Endothelial cell of umbilical vein (primary cell): ENCODE measurements at regions not wholly inside any gene's neighbourhood (a gene's known extent, or its start where the extent isn't known, plus 50 kb on each side); places are given as distances from the start of the nearest gene placed in this dataset.
A peak's percentile ranks its signal among the peaks of the same experiment; 100 is the strongest.

Source experiments
- BruUV-seq: library from RNA; stranded (reverse); fragments of 400-500 nt; replicated peaks from 2 replicates; lab custom pipeline; 2021; lab: Mats Ljungman, UMichigan
- CTCF ChIA-PET: fragments of 300-600, 350-600 bp; sonication (Branson Sonifier 250); formaldehyde crosslinking; loops from one replicate; lab custom pipeline; 2021; ENCODE audit warnings: antibody characterized with exemption, inconsistent platforms; lab: Charles Lee
- POLR2A ChIA-PET: fragments of 300-600, 350-600 bp; sonication (Branson Sonifier 250); formaldehyde crosslinking; loops from one replicate; lab custom pipeline; 2021; ENCODE audit warnings: antibody characterized with exemption, inconsistent platforms; lab: Charles Lee
- DNase-seq: peaks from one replicate; pipeline ENCODE4 v3.0.0-alpha.2; 2011; ENCODE audit warnings: low read depth, low spot score
- FAIRE-seq: peaks from 2 replicates; lab custom pipeline; 2011; peaks lifted over from hg19 to GRCh38; lab: Jason Lieb, UNC
- H2AFZ ChIP-seq: 2 replicates; pipeline ENCODE4 v1.6.0; 2012; ENCODE audit warnings: low read depth, low read length, control low read depth, inconsistent platforms
- H3K27ac ChIP-seq: 2 replicates; pipeline ENCODE4 v1.5.1; 2011; ENCODE audit warnings: low read depth, mild to moderate bottlenecking, control low read depth, low read length, moderate library complexity; ENCODE audit not compliant: insufficient read depth
- H3K27me3 ChIP-seq, 2 experiments: 2 replicates each; pipeline versions ENCODE4 v1.6.0 to v1.6.1; 2011; ENCODE audit warnings: low read length in 2 of 2, mixed read lengths in 1 of 2; ENCODE audit not compliant: control insufficient read depth in 2 of 2, insufficient read depth in 2 of 2
- H3K36me3 ChIP-seq, 2 experiments: 2 replicates in 1 of 2; 3 replicates in 1 of 2; pipeline ENCODE4 v1.5.1; 2011; ENCODE audit warnings: low read length in 2 of 2, mild to moderate bottlenecking in 1 of 2, moderate library complexity in 1 of 2; ENCODE audit not compliant: control insufficient read depth in 2 of 2, insufficient read depth in 2 of 2; ENCODE audit errors: extremely low read depth in 1 of 2
- H3K4me1 ChIP-seq: 3 replicates; pipeline ENCODE4 v1.5.1; 2011; ENCODE audit warnings: mild to moderate bottlenecking, low read length; ENCODE audit not compliant: control insufficient read depth, insufficient read depth; ENCODE audit errors: extremely low read depth
- H3K4me2 ChIP-seq: 2 replicates; pipeline ENCODE4 v1.6.1; 2011; ENCODE audit warnings: low read length, control low read depth, mixed read lengths; ENCODE audit not compliant: insufficient read depth
- H3K4me3 ChIP-seq, 3 experiments: fragments of 200-600 bp in 1 of 3; sonication (generic), shearing (Covaris generic) in 1 of 3; replicated peaks in 1 of 3; 2 replicates each; pipeline ENCODE4 v1.5.1; 2011 to 2016; ENCODE audit warnings: control low read depth in 3 of 3, low read length in 3 of 3, mild to moderate bottlenecking in 2 of 3, inconsistent platforms in 1 of 3, low read depth in 1 of 3, moderate library complexity in 1 of 3; ENCODE audit not compliant: insufficient read depth in 1 of 3
- H3K79me2 ChIP-seq: 2 replicates; pipeline ENCODE4 v1.6.0; 2012; ENCODE audit warnings: low read length, inconsistent platforms; ENCODE audit not compliant: control insufficient read depth, insufficient read depth
- H3K9ac ChIP-seq: replicated peaks from 2 replicates; pipeline ENCODE3; 2011; ENCODE audit warnings: low read length, control low read depth; ENCODE audit not compliant: insufficient read depth; ENCODE audit errors: extremely low read depth
- H3K9me1 ChIP-seq: replicated peaks from 3 replicates; pipeline ENCODE4 v1.6.0; 2011; ENCODE audit warnings: mild to moderate bottlenecking, low read length; ENCODE audit not compliant: control insufficient read depth, insufficient read depth; ENCODE audit errors: extremely low read depth
- H3K9me3 ChIP-seq: replicated peaks from 2 replicates; pipeline ENCODE4 v1.5.1; 2012; ENCODE audit warnings: low read length, inconsistent platforms; ENCODE audit not compliant: control insufficient read depth, insufficient read depth
- H4K20me1 ChIP-seq: replicated peaks from 2 replicates; pipeline ENCODE3; 2011; ENCODE audit warnings: mild to moderate bottlenecking, low read length; ENCODE audit not compliant: control insufficient read depth, insufficient read depth; ENCODE audit errors: extremely low read depth
- EZH2 ChIP-seq: IDR thresholded peaks from 2 replicates; pipeline ENCODE4 v1.6.1; 2012; ENCODE audit warnings: borderline replicate concordance, low read depth, mild to moderate bottlenecking, moderate library complexity, low read length, inconsistent platforms; ENCODE audit not compliant: severe bottlenecking
- FOS ChIP-seq: IDR thresholded peaks from 2 replicates; pipeline ENCODE4 v1.6.1; 2011; ENCODE audit warnings: mild to moderate bottlenecking, low read length, moderate library complexity, borderline replicate concordance; ENCODE audit not compliant: insufficient read depth
- GATA2 ChIP-seq: IDR thresholded peaks from 2 replicates; pipeline ENCODE4 v1.7.0; 2011; ENCODE audit warnings: low read depth, mild to moderate bottlenecking, moderate library complexity, mixed read lengths, low read length; ENCODE audit not compliant: insufficient read length, insufficient read depth
- JUN ChIP-seq: IDR thresholded peaks from 2 replicates; pipeline ENCODE4 v1.6.1; 2011; ENCODE audit warnings: borderline replicate concordance, low read depth; ENCODE audit not compliant: insufficient read length, insufficient read depth
- MAX ChIP-seq: IDR thresholded peaks from 2 replicates; pipeline ENCODE4 v1.6.1; 2011; ENCODE audit not compliant: insufficient read depth, insufficient read length
- MYC ChIP-seq: IDR thresholded peaks from one replicate; pipeline ENCODE4 v1.6.1; 2011; ENCODE audit warnings: mild to moderate bottlenecking, low read depth, low read length
- POLR2A ChIP-seq: IDR thresholded peaks from 2 replicates; pipeline ENCODE4 v1.6.1; 2012; ENCODE audit warnings: low read depth, mild to moderate bottlenecking, control low read depth, low read length
- POLR2AphosphoS5 ChIP-seq: IDR thresholded peaks from 2 replicates; pipeline ENCODE4 v1.6.1; 2012; ENCODE audit warnings: low read depth, mild to moderate bottlenecking, control low read depth, low read length, moderate library complexity; ENCODE audit not compliant: insufficient read depth
- dilution Hi-C: fragments of 300-500 bp; cut with MboI; formaldehyde crosslinking; loops from one replicate; pipeline ENCODE4 v1.15.0; 2019; ENCODE audit warnings: low sequenced_read_pairs; ENCODE audit not compliant: extremely low pct_ligation_motif_present
- intact Hi-C: fragments of 100-400 bp; cut with micrococcal nuclease; formaldehyde crosslinking; loops from one replicate; pipeline ENCODE4 v1.10.0; 2022
- TF ChIP-seq, protein P1 (sequence below), 2 donors: IDR thresholded peaks; 1 replicate in 1 of 2; 2 replicates in 1 of 2; pipeline ENCODE4 v1.5.1; 2011; ENCODE audit warnings: low read length in 2 of 2, mild to moderate bottlenecking in 2 of 2, moderate library complexity in 2 of 2, control low read depth in 1 of 2, inconsistent platforms in 1 of 2, low read depth in 1 of 2; ENCODE audit not compliant: insufficient read depth in 1 of 2; ENCODE audit errors: extremely low read depth in 1 of 2

DNA sequence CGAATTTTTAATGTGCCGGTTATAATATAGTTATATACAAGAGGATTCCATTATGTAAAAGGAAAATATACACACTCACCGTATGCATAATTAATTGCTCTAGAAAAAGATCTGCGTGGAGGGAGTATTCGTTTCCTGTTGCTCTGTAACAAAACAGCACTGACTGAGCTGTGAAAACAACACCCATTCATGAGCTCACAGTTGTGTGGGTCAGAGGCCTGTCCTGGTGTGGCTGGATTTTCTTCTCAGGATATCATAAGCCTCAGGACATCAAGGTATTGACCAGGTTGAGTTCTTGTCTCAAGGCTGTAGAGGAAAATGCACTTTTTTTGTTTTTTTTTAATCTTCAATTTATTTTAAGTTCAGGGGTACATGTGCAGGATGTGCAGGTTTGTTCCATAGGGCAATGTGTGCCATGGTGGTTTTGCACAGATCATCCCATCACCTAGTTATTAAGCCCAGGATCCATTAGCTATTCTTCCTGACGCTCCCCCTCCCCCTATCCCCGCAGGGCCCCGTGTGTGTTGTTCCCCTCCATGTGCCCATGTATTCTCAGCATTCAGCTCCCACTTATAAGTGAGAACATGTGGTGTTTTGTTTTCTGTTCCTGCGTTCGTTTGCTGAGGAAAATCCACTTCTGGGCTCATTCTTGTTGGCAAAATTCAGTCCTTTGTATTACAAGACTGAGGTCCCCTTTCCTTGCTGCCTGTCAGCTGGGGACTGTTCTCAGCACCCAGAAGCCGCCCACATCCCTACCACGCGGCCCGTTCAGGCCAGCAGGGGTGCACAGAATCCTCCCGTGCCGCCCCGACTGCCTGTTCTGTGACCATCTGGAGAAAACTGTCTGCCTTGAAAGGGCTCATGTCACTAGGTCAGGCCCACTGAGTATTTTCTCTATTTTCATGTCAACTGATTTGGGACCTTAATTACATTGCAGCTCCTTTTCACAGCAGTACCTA is 87.4 kb upstream of the ERRFI1 start:
- no peak overlapping the region for H3K27ac ChIP-seq
- no peaks in the 10 kb centered on the region for H3K27me3 ChIP-seq
- intact Hi-C loops (no loop called here), dilution Hi-C loops (no loop called here)
- H3K4me1 ChIP-seq: peaks cover 12% of the 10 kb centered on the region
- H2AFZ ChIP-seq: no peak overlapping the region
- BruUV-seq: no TSS peak
- CTCF ChIA-PET: interaction anchor here (0.7 to 1.9 kb wide), 6 partner anchors 8 to 201 kb away, joined by 3 to 9 read pairs (median 4); no protein-coding TSS in a partner anchor
- no peaks in the 10 kb centered on the region for H3K36me3 ChIP-seq
- H3K9me3 ChIP-seq: no peaks in the 10 kb centered on the region
- no peak for TF ChIP-seq GATA2
- TF ChIP-seq JUN: no peak
- TF ChIP-seq POLR2AphosphoS5: no peak
- TF ChIP-seq FOS: no peak
- TF ChIP-seq POLR2A: no peak
- TF ChIP-seq MAX: no peak
- TF ChIP-seq EZH2: no peak
- TF ChIP-seq, protein P1, sequence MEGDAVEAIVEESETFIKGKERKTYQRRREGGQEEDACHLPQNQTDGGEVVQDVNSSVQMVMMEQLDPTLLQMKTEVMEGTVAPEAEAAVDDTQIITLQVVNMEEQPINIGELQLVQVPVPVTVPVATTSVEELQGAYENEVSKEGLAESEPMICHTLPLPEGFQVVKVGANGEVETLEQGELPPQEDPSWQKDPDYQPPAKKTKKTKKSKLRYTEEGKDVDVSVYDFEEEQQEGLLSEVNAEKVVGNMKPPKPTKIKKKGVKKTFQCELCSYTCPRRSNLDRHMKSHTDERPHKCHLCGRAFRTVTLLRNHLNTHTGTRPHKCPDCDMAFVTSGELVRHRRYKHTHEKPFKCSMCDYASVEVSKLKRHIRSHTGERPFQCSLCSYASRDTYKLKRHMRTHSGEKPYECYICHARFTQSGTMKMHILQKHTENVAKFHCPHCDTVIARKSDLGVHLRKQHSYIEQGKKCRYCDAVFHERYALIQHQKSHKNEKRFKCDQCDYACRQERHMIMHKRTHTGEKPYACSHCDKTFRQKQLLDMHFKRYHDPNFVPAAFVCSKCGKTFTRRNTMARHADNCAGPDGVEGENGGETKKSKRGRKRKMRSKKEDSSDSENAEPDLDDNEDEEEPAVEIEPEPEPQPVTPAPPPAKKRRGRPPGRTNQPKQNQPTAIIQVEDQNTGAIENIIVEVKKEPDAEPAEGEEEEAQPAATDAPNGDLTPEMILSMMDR (IDR thresholded peaks at IDR 0.05; ENCODE audit: extremely low read depth in 1 of 2, insufficient read depth in 1 of 2, low read depth in 1 of 2, low read length in 2 of 2): no peak
- no peak for TF ChIP-seq MYC
- H3K9ac ChIP-seq: no peak overlapping the region
- peak; percentile 81 for FAIRE-seq
- POLR2A ChIA-PET: no interaction called here
- no peaks in the 10 kb centered on the region for H3K79me2 ChIP-seq
- no peaks in the 10 kb centered on the region for H3K9me1 ChIP-seq
- DNase-seq: peak; percentile 81
- no peak overlapping the region for H3K4me3 ChIP-seq
- no peak overlapping the region for H3K4me2 ChIP-seq
- no peaks in the 10 kb centered on the region for H4K20me1 ChIP-seq
